CD4-positive, CD25-positive, alpha-beta regulatory T cell (primary cell): ENCODE measurements at regions not wholly inside any gene's neighbourhood (a gene's known extent, or its start where the extent isn't known, plus 50 kb on each side); places are given as distances from the start of the nearest gene placed in this dataset.
"Not testable (repeated sequence)": the region's sequence is repeated elsewhere in the genome, so short reads cannot be mapped to it uniquely, and the experiment has no call there.

Source experiments
- ATAC-seq, 2 donors: fragments of 150-1000 bp; cut with Tn5 transposase; one replicate each; pipeline ENCODE4 v1.10.0; 2021; ENCODE audit warnings: low read depth in 2 of 2, moderate number of reproducible peaks in 2 of 2, moderate library complexity in 1 of 2
- DNase-seq, 3 donors: peaks; one replicate each; pipeline versions ENCODE4 v3.0.0 to v3.0.0-alpha.2; 2012 to 2022; ENCODE audit warnings: mixed read lengths in 1 of 3
- H3K27ac ChIP-seq: one replicate; pipeline ENCODE4 v1.7.0; 2013; ENCODE audit warnings: mild to moderate bottlenecking, low read length; ENCODE audit not compliant: insufficient read depth, poor library complexity, severe bottlenecking
- H3K27me3 ChIP-seq: one replicate; pipeline ENCODE4 v1.7.0; 2013; ENCODE audit warnings: low read length; ENCODE audit not compliant: control insufficient read depth, insufficient read depth
- H3K36me3 ChIP-seq: one replicate; pipeline ENCODE4 v1.7.0; 2013; ENCODE audit warnings: mild to moderate bottlenecking, low read length, moderate library complexity; ENCODE audit not compliant: control insufficient read depth, insufficient read depth
- H3K4me1 ChIP-seq: 2 replicates; pipeline ENCODE4 v1.7.0; 2013; ENCODE audit warnings: mild to moderate bottlenecking, low read length; ENCODE audit not compliant: insufficient read depth, control insufficient read depth, poor library complexity, severe bottlenecking
- H3K4me3 ChIP-seq: one replicate; pipeline ENCODE4 v1.7.0; 2013; ENCODE audit warnings: low read depth, mild to moderate bottlenecking, low read length, moderate library complexity
- H3K9me3 ChIP-seq, 2 experiments: 1 replicate in 1 of 2; 2 replicates in 1 of 2; pipeline ENCODE4 v1.7.0; 2013; ENCODE audit warnings: low read length in 2 of 2, mild to moderate bottlenecking in 1 of 2, moderate library complexity in 1 of 2; ENCODE audit not compliant: control insufficient read depth in 2 of 2
- H3K27ac Mint-ChIP-seq, 3 donors: one replicate each; pipeline ENCODE4 v1.8.0; 2020 to 2022; ENCODE audit warnings: mild to moderate bottlenecking in 3 of 3, mixed read lengths in 3 of 3, moderate library complexity in 2 of 3
- H3K27me3 Mint-ChIP-seq: one replicate; pipeline ENCODE4 v1.8.0; 2022; ENCODE audit warnings: mild to moderate bottlenecking, mixed read lengths
- H3K36me3 Mint-ChIP-seq: one replicate; pipeline ENCODE4 v1.8.0; 2020; ENCODE audit warnings: mixed read lengths
- H3K4me1 Mint-ChIP-seq, 4 donors: one replicate each; pipeline ENCODE4 v1.8.0; 2020 to 2022; ENCODE audit warnings: mixed read lengths in 4 of 4, mild to moderate bottlenecking in 1 of 4
- H3K4me3 Mint-ChIP-seq, 4 donors: one replicate each; pipeline ENCODE4 v1.8.0; 2020 to 2022; ENCODE audit warnings: mild to moderate bottlenecking in 4 of 4, mixed read lengths in 4 of 4, moderate library complexity in 3 of 4
- H3K9me3 Mint-ChIP-seq, 7 donors: one replicate each; pipeline ENCODE4 v1.8.0; 2020 to 2022; ENCODE audit warnings: mixed read lengths in 7 of 7, mild to moderate bottlenecking in 3 of 7, moderate library complexity in 2 of 7

GRCh38 chr7:32722837-32723236 is 168.7 kb downstream of the KBTBD2 start:
- not testable (repeated sequence) for H3K9me3 Mint-ChIP-seq, H3K36me3 Mint-ChIP-seq, H3K27ac ChIP-seq, H3K4me1 ChIP-seq, H3K4me3 ChIP-seq, H3K4me3 Mint-ChIP-seq, H3K4me1 Mint-ChIP-seq, H3K27ac Mint-ChIP-seq, H3K27me3 ChIP-seq, ATAC-seq, H3K9me3 ChIP-seq, H3K36me3 ChIP-seq, DNase-seq
- peaks cover 25% of the 10 kb centered on the region for H3K27me3 Mint-ChIP-seq

GRCh38 chr7:32694182-32694581 is 197.4 kb downstream of the KBTBD2 start:
- no peak for ATAC-seq
- Histone ChIP-seq H3K27ac (no peak overlapping the region), H3K4me3 (no peak overlapping the region), H3K36me3 (no peaks in the 10 kb centered on the region), H3K27me3 (no peaks in the 10 kb centered on the region), H3K4me1 (no peaks in the 10 kb centered on the region), H3K9me3 (no peaks in the 10 kb centered on the region)
- H3K4me1 Mint-ChIP-seq, result peaks cover 0 to 5% (median 2%) of the 10 kb centered on the region in 4 donors
- H3K36me3 Mint-ChIP-seq, result no peaks in the 10 kb centered on the region
- DNase-seq, result no peak
- H3K27ac Mint-ChIP-seq, result peak overlapping the region in 1 of 3 donors; percentile 21
- no peak overlapping the region for H3K4me3 Mint-ChIP-seq
- H3K27me3 Mint-ChIP-seq, result peaks cover under 1% of the 10 kb centered on the region
- peaks cover 0 to 6% (median 0%) of the 10 kb centered on the region in 7 donors for H3K9me3 Mint-ChIP-seq

- not testable (repeated sequence) for H3K9me3 Mint-ChIP-seq, H3K27ac ChIP-seq, H3K9me3 ChIP-seq, H3K36me3 Mint-ChIP-seq, H3K36me3 ChIP-seq, H3K27me3 Mint-ChIP-seq, H3K27me3 ChIP-seq, H3K4me3 ChIP-seq, H3K4me1 ChIP-seq
- DNase-seq (peak in 2 of 3 donors; percentile 5 to 39), ATAC-seq (peak; percentile 46 to 64)
- peak overlapping the region in 3 of 4 donors; percentile 12 to 49 (median 27) for H3K4me3 Mint-ChIP-seq
- H3K27ac Mint-ChIP-seq, result peak overlapping the region in 2 of 3 donors; percentile 39 to 49
- H3K4me1 Mint-ChIP-seq, result peaks cover 0 to 12% (median 4%) of the 10 kb centered on the region in 4 donors
Measured at GRCh38 chr7:32691965-32692815, 196.9 kb downstream of the AVL9 start.

GRCh38 chr7:32688092-32688491 is 192.8 kb downstream of the AVL9 start:
- H3K9me3 ChIP-seq, H3K36me3 Mint-ChIP-seq, H3K27ac Mint-ChIP-seq, H3K27me3 ChIP-seq, ATAC-seq, H3K4me3 Mint-ChIP-seq, H3K27ac ChIP-seq, DNase-seq, H3K36me3 ChIP-seq, H3K4me1 ChIP-seq, H3K9me3 Mint-ChIP-seq, H3K4me3 ChIP-seq, H3K27me3 Mint-ChIP-seq: not testable (repeated sequence)
- H3K4me1 Mint-ChIP-seq, result peaks cover 0 to 12% (median 4%) of the 10 kb centered on the region in 4 donors

GRCh38 chr7:32681174-32681518 is 185.9 kb downstream of the AVL9 start:
- H3K27ac Mint-ChIP-seq, result no peak overlapping the region

GRCh38 chr7:32680259-32681173 is 185.2 kb downstream of the AVL9 start:
- ATAC-seq, result no peak
- Histone ChIP-seq H3K4me1 (no peaks in the 10 kb centered on the region), H3K36me3 (no peaks in the 10 kb centered on the region), H3K4me3 (no peak overlapping the region), H3K27ac (no peak overlapping the region), H3K9me3 (no peaks in the 10 kb centered on the region), H3K27me3 (no peaks in the 10 kb centered on the region)
- Mint-ChIP-seq H3K36me3 (no peaks in the 10 kb centered on the region), H3K4me3 (no peak overlapping the region), H3K27ac (no peak overlapping the region), H3K27me3 (peaks cover 12% of the 10 kb centered on the region), H3K9me3 (peaks cover 0 to 2% (median 0%) of the 10 kb centered on the region in 7 donors), H3K4me1 (no peaks in the 10 kb centered on the region)
- peak in 1 of 3 donors; percentile 21 for DNase-seq

More at GRCh38 chr7:32681174-32681518, 185.9 kb downstream of the AVL9 start:
- Histone ChIP-seq H3K4me1 (no peaks in the 10 kb centered on the region), H3K9me3 (no peaks in the 10 kb centered on the region), H3K36me3 (no peaks in the 10 kb centered on the region), H3K27me3 (no peaks in the 10 kb centered on the region), H3K4me3 (no peak overlapping the region), H3K27ac (no peak overlapping the region)
- Mint-ChIP-seq H3K36me3 (no peaks in the 10 kb centered on the region), H3K4me1 (no peaks in the 10 kb centered on the region), H3K4me3 (no peak overlapping the region), H3K9me3 (peaks cover 0 to 4% (median 0%) of the 10 kb centered on the region in 7 donors), H3K27me3 (peaks cover 12% of the 10 kb centered on the region)
- DNase-seq (no peak), ATAC-seq (no peak)

GRCh38 chr7:32679192-32679591 is 183.9 kb downstream of the AVL9 start:
- no peak overlapping the region for H3K4me3 ChIP-seq
- H3K27ac Mint-ChIP-seq, result no peak overlapping the region
- no peak overlapping the region for H3K27ac ChIP-seq
- H3K27me3 Mint-ChIP-seq, result peaks cover 16% of the 10 kb centered on the region
- DNase-seq (no peak), ATAC-seq (no peak)
- H3K36me3 Mint-ChIP-seq, result no peaks in the 10 kb centered on the region
- H3K9me3 Mint-ChIP-seq, result peaks cover 0 to 2% (median 0%) of the 10 kb centered on the region in 7 donors
- H3K4me1 ChIP-seq, result no peaks in the 10 kb centered on the region
- no peaks in the 10 kb centered on the region for H3K9me3 ChIP-seq
- H3K4me1 Mint-ChIP-seq, result no peaks in the 10 kb centered on the region
- no peaks in the 10 kb centered on the region for H3K36me3 ChIP-seq
- no peak overlapping the region for H3K4me3 Mint-ChIP-seq
- H3K27me3 ChIP-seq, result no peaks in the 10 kb centered on the region
